ENCODE measurements at regions not wholly inside any gene's neighbourhood (a gene's known extent, or its start where the extent isn't known, plus 50 kb on each side); places are given as distances from the start of the nearest gene placed in this dataset.
"Not testable (repeated sequence)": the region's sequence is repeated elsewhere in the genome, so short reads cannot be mapped to it uniquely, and the experiment has no call there.

- no peak overlapping the region for H3K27ac ChIP-seq (ENCODE audit: low read depth, low read length, severe bottlenecking)
- 94 to 96% methylated on average over 3 to 4 of the region's 4 CpGs for whole genome bisulfite sequencing, 2 experiments (ENCODE audit: insufficient coverage in 2 of 2)
- no peak overlapping the region for H3K4me3 ChIP-seq (ENCODE audit: extremely low read depth, insufficient read depth, low read length, poor library complexity, severe bottlenecking)
- peaks cover 2% of the 10 kb centered on the region for H3K4me1 ChIP-seq (ENCODE audit: control insufficient read depth, insufficient read depth, low read length, poor library complexity, severe bottlenecking)
- no peaks in the 10 kb centered on the region for H3K9me3 ChIP-seq (ENCODE audit: control insufficient read depth, low read length)
- no peaks in the 10 kb centered on the region for H3K36me3 ChIP-seq (ENCODE audit: control insufficient read depth, insufficient read depth, low read length)
Measured at GRCh38 chr17:63039342-63039741, 73.3 kb downstream of the TANC2 start.

- Histone ChIP-seq H3K9me3 (ENCODE audit: control insufficient read depth, low read length) (no peaks in the 10 kb centered on the region), H3K27ac (ENCODE audit: low read depth, low read length, severe bottlenecking) (no peak overlapping the region), H3K4me3 (ENCODE audit: extremely low read depth, insufficient read depth, low read length, poor library complexity, severe bottlenecking) (no peak overlapping the region), H3K4me1 (ENCODE audit: control insufficient read depth, insufficient read depth, low read length, poor library complexity, severe bottlenecking) (peaks cover 2% of the 10 kb centered on the region), H3K36me3 (ENCODE audit: control insufficient read depth, insufficient read depth, low read length) (no peaks in the 10 kb centered on the region)
- WGBS, 2 experiments (ENCODE audit: insufficient coverage in 2 of 2) = 79 to 82% methylated on average over 3 of the region's 5 CpGs
Measured at GRCh38 chr17:63039899-63040602, 74.0 kb downstream of the TANC2 start.

- no peaks in the 10 kb centered on the region for H3K9me3 ChIP-seq (ENCODE audit: control insufficient read depth, low read length)
- H3K36me3 ChIP-seq (ENCODE audit: control insufficient read depth, insufficient read depth, low read length) = no peaks in the 10 kb centered on the region
- H3K27ac ChIP-seq (ENCODE audit: low read depth, low read length, severe bottlenecking) = no peak overlapping the region
- peaks cover 2% of the 10 kb centered on the region for H3K4me1 ChIP-seq (ENCODE audit: control insufficient read depth, insufficient read depth, low read length, poor library complexity, severe bottlenecking)
- no peak overlapping the region for H3K4me3 ChIP-seq (ENCODE audit: extremely low read depth, insufficient read depth, low read length, poor library complexity, severe bottlenecking)
Measured at GRCh38 chr17:63040816-63041215, 74.8 kb downstream of the TANC2 start.

GRCh38 chr17:63041251-63041650, 75.2 kb downstream of the TANC2 start:
- no peaks in the 10 kb centered on the region for H3K36me3 ChIP-seq (ENCODE audit: control insufficient read depth, insufficient read depth, low read length)
- no peak overlapping the region for H3K27ac ChIP-seq (ENCODE audit: low read depth, low read length, severe bottlenecking)
- no peak overlapping the region for H3K4me3 ChIP-seq (ENCODE audit: extremely low read depth, insufficient read depth, low read length, poor library complexity, severe bottlenecking)
- no peaks in the 10 kb centered on the region for H3K9me3 ChIP-seq (ENCODE audit: control insufficient read depth, low read length)
- peaks cover 2% of the 10 kb centered on the region for H3K4me1 ChIP-seq (ENCODE audit: control insufficient read depth, insufficient read depth, low read length, poor library complexity, severe bottlenecking)
- no CpG with 5 or more reads among the region's 4 CpGs for WGBS, 2 experiments (ENCODE audit: insufficient coverage in 2 of 2)

- H3K4me1 ChIP-seq (ENCODE audit: control insufficient read depth, insufficient read depth, low read length, poor library complexity, severe bottlenecking) = peaks cover 2% of the 10 kb centered on the region
- WGBS, 2 experiments (ENCODE audit: insufficient coverage in 2 of 2) = 100% methylated on average over 1 of the region's 2 CpGs
- H3K27ac ChIP-seq (ENCODE audit: low read depth, low read length, severe bottlenecking) = no peak overlapping the region
- no peak overlapping the region for H3K4me3 ChIP-seq (ENCODE audit: extremely low read depth, insufficient read depth, low read length, poor library complexity, severe bottlenecking)
- H3K9me3 ChIP-seq (ENCODE audit: control insufficient read depth, low read length) = no peaks in the 10 kb centered on the region
- no peaks in the 10 kb centered on the region for H3K36me3 ChIP-seq (ENCODE audit: control insufficient read depth, insufficient read depth, low read length)
Measured at GRCh38 chr17:63041722-63042121, 75.7 kb downstream of the TANC2 start.

GRCh38 chr17:63042256-63042812, 76.3 kb downstream of the TANC2 start:
- Histone ChIP-seq H3K4me1 (ENCODE audit: control insufficient read depth, insufficient read depth, low read length, poor library complexity, severe bottlenecking) (peaks cover 2% of the 10 kb centered on the region), H3K4me3 (ENCODE audit: extremely low read depth, insufficient read depth, low read length, poor library complexity, severe bottlenecking) (no peak overlapping the region), H3K9me3 (ENCODE audit: control insufficient read depth, low read length) (no peaks in the 10 kb centered on the region), H3K36me3 (ENCODE audit: control insufficient read depth, insufficient read depth, low read length) (no peaks in the 10 kb centered on the region), H3K27ac (ENCODE audit: low read depth, low read length, severe bottlenecking) (no peak overlapping the region)
- no CpG with 5 or more reads among the region's 2 CpGs for WGBS, 2 experiments (ENCODE audit: insufficient coverage in 2 of 2)

GRCh38 chr17:63057560-63057959, 91.5 kb downstream of the TANC2 start:
- not testable (repeated sequence) for H3K27ac ChIP-seq (ENCODE audit: low read depth, low read length, severe bottlenecking); H3K4me3 ChIP-seq (ENCODE audit: extremely low read depth, insufficient read depth, low read length, poor library complexity, severe bottlenecking); H3K9me3 ChIP-seq (ENCODE audit: control insufficient read depth, low read length); H3K36me3 ChIP-seq (ENCODE audit: control insufficient read depth, insufficient read depth, low read length); H3K4me1 ChIP-seq (ENCODE audit: control insufficient read depth, insufficient read depth, low read length, poor library complexity, severe bottlenecking)
- 100% methylated on average over 1 of the region's 2 CpGs; no CpG with 5 or more reads in 1 of the 2 experiments for WGBS, 2 experiments (ENCODE audit: insufficient coverage in 2 of 2)

GRCh38 chr17:63066158-63066813, 100.3 kb downstream of the TANC2 start:
- Histone ChIP-seq H3K4me1 (ENCODE audit: control insufficient read depth, insufficient read depth, low read length, poor library complexity, severe bottlenecking) (no peaks in the 10 kb centered on the region), H3K9me3 (ENCODE audit: control insufficient read depth, low read length) (no peaks in the 10 kb centered on the region), H3K27ac (ENCODE audit: low read depth, low read length, severe bottlenecking) (no peak overlapping the region), H3K4me3 (ENCODE audit: extremely low read depth, insufficient read depth, low read length, poor library complexity, severe bottlenecking) (no peak overlapping the region), H3K36me3 (ENCODE audit: control insufficient read depth, insufficient read depth, low read length) (no peaks in the 10 kb centered on the region)
- 100% methylated on average over 2 to 3 of the region's 4 CpGs for WGBS, 2 experiments (ENCODE audit: insufficient coverage in 2 of 2)

GRCh38 chr17:63069245-63069644, 103.2 kb downstream of the TANC2 start:
- Histone ChIP-seq H3K27ac (ENCODE audit: low read depth, low read length, severe bottlenecking) (no peak overlapping the region), H3K4me3 (ENCODE audit: extremely low read depth, insufficient read depth, low read length, poor library complexity, severe bottlenecking) (no peak overlapping the region), H3K9me3 (ENCODE audit: control insufficient read depth, low read length) (no peaks in the 10 kb centered on the region), H3K4me1 (ENCODE audit: control insufficient read depth, insufficient read depth, low read length, poor library complexity, severe bottlenecking) (no peaks in the 10 kb centered on the region), H3K36me3 (ENCODE audit: control insufficient read depth, insufficient read depth, low read length) (no peaks in the 10 kb centered on the region)
- 82 to 88% methylated on average over 1 of the region's 1 CpG for WGBS, 2 experiments (ENCODE audit: insufficient coverage in 2 of 2)

- Histone ChIP-seq H3K36me3 (ENCODE audit: control insufficient read depth, insufficient read depth, low read length) (no peaks in the 10 kb centered on the region), H3K4me3 (ENCODE audit: extremely low read depth, insufficient read depth, low read length, poor library complexity, severe bottlenecking) (no peak overlapping the region), H3K9me3 (ENCODE audit: control insufficient read depth, low read length) (no peaks in the 10 kb centered on the region), H3K27ac (ENCODE audit: low read depth, low read length, severe bottlenecking) (no peak overlapping the region), H3K4me1 (ENCODE audit: control insufficient read depth, insufficient read depth, low read length, poor library complexity, severe bottlenecking) (no peaks in the 10 kb centered on the region)
- WGBS, 2 experiments (ENCODE audit: insufficient coverage in 2 of 2) = no CpG with 5 or more reads among the region's 1 CpG
Measured at GRCh38 chr17:63070031-63070430, 104.0 kb downstream of the TANC2 start.

- no peaks in the 10 kb centered on the region for H3K4me1 ChIP-seq (ENCODE audit: control insufficient read depth, insufficient read depth, low read length, poor library complexity, severe bottlenecking)
- no peak overlapping the region for H3K27ac ChIP-seq (ENCODE audit: low read depth, low read length, severe bottlenecking)
- H3K9me3 ChIP-seq (ENCODE audit: control insufficient read depth, low read length) = no peaks in the 10 kb centered on the region
- 90 to 100% methylated on average over 1 to 2 of the region's 2 CpGs for WGBS, 2 experiments (ENCODE audit: insufficient coverage in 2 of 2)
- no peaks in the 10 kb centered on the region for H3K36me3 ChIP-seq (ENCODE audit: control insufficient read depth, insufficient read depth, low read length)
- H3K4me3 ChIP-seq (ENCODE audit: extremely low read depth, insufficient read depth, low read length, poor library complexity, severe bottlenecking) = no peak overlapping the region
Measured at GRCh38 chr17:63071797-63072196, 105.8 kb downstream of the TANC2 start.
